Hepatocyte (in vitro differentiated cells): ENCODE measurements at regions not wholly inside any gene's neighbourhood (a gene's known extent, or its start where the extent isn't known, plus 50 kb on each side); places are given as distances from the start of the nearest gene placed in this dataset.

Source experiments
- CTCF ChIP-seq: fragments of 200-600 bp; sonication (generic); IDR thresholded peaks from 2 replicates; pipeline ENCODE4 v1.5.1; 2016; ENCODE audit warnings: antibody characterized with exemption, mild to moderate bottlenecking; ENCODE audit not compliant: poor library complexity
- EZH2 ChIP-seq: fragments of 200-600 bp; sonication (generic); IDR thresholded peaks from 2 replicates; pipeline ENCODE4 v1.6.1; 2016; ENCODE audit warnings: antibody characterized with exemption, mild to moderate bottlenecking, borderline replicate concordance
- EZH2phosphoT487 ChIP-seq: fragments of 200-600 bp; sonication (generic); IDR thresholded peaks from one replicate; pipeline ENCODE4 v1.6.1; 2018; ENCODE audit warnings: antibody characterized with exemption, mild to moderate bottlenecking, low read depth, moderate library complexity; ENCODE audit not compliant: unreplicated experiment, severe bottlenecking

- TF ChIP-seq CTCF (no peak), EZH2 (no peak), EZH2phosphoT487 (no peak)
These were observed 211.6 kb downstream of the SLC6A15 start for GRCh38 chr12:84701041-84701440.
